Prostate gland (tissue), 2 donors: ENCODE measurements at regions not wholly inside any gene's neighbourhood (a gene's known extent, or its start where the extent isn't known, plus 50 kb on each side); places are given as distances from the start of the nearest gene placed in this dataset.

ENCODE experiments used
- DNase-seq: peaks from one replicate; pipeline ENCODE4 v3.0.0-alpha.2; 2019; ENCODE audit warnings: low spot score
- H3K27ac ChIP-seq, 2 donors: fragments of 200-600 bp; sonication (generic); 2 replicates each; pipeline ENCODE4 v1.5.1; 2017 to 2019
- H3K27me3 ChIP-seq: fragments of 200-600 bp; sonication (generic); replicated peaks from 2 replicates; pipeline ENCODE4 v1.5.1; 2019; ENCODE audit not compliant: insufficient read depth
- H3K36me3 ChIP-seq, 2 donors: fragments of 200-600 bp; sonication (generic); 1 replicate in 1 of 2; 2 replicates in 1 of 2; pipeline versions ENCODE4 v1.5.1 to v1.8.1; 2017 to 2019
- H3K4me1 ChIP-seq: fragments of 200-600 bp; sonication (generic); replicated peaks from 2 replicates; pipeline ENCODE4 v1.5.1; 2019
- H3K4me3 ChIP-seq, 2 donors: fragments of 200-600 bp; sonication (generic); 2 replicates each; pipeline ENCODE4 v1.5.1; 2017 to 2019
- H3K9me3 ChIP-seq: fragments of 200-600 bp; sonication (generic); 2 replicates; pipeline ENCODE4 v1.5.1; 2017
- CTCF ChIP-seq, 4 experiments: fragments of 200-600 bp in 2 of 4; fragments of 450-650 bp in 2 of 4; sonication (generic) in 2 of 4; IDR thresholded peaks; 1 replicate in 3 of 4; 2 replicates in 1 of 4; pipeline ENCODE4 v1.5.1; 2016 to 2019; ENCODE audit warnings: antibody characterized with exemption in 4 of 4, mild to moderate bottlenecking in 2 of 4, moderate library complexity in 2 of 4
- POLR2A ChIP-seq: fragments of 450-650 bp; IDR thresholded peaks from one replicate; pipeline ENCODE4 v1.6.1; 2016; ENCODE audit warnings: antibody characterized with exemption, mild to moderate bottlenecking
- POLR2AphosphoS5 ChIP-seq: sonication (generic); formaldehyde crosslinking; IDR thresholded peaks from one replicate; pipeline ENCODE4 v1.6.1; 2017; ENCODE audit warnings: antibody characterized with exemption
- WGBS: methylation state at CpG from one replicate; pipeline ENCODE4 v1.1.5; 2018; 5-methylcytosine and 5-hydroxymethylcytosine counted together
- intact Hi-C: fragments of 100-400 bp; cut with DNase I; formaldehyde crosslinking; loops from one replicate; pipeline ENCODE4 v1.14.2; 2022

GRCh38 chr10:4337563-4337962 lies 488.4 kb upstream of the AKR1E2 start:
- Histone ChIP-seq H3K27me3 (no peaks in the 10 kb centered on the region), H3K9me3 (no peaks in the 10 kb centered on the region), H3K4me1 (no peaks in the 10 kb centered on the region), H3K36me3 (no peaks in the 10 kb centered on the region), H3K4me3 (no peak overlapping the region), H3K27ac (no peak overlapping the region)
- TF ChIP-seq POLR2AphosphoS5 (no peak), POLR2A (no peak), CTCF (IDR thresholded peaks at IDR 0.05) (no peak)
- intact Hi-C loops: no loop called here
- no peak for DNase-seq
- WGBS: 77% methylated on average over 2 of the region's 2 CpGs

- no peak overlapping the region for H3K27ac ChIP-seq
Measured at GRCh38 chr10:4334871-4335270, 491.1 kb upstream of the AKR1E2 start.

GRCh38 chr10:4334015-4334414 lies 492.0 kb upstream of the AKR1E2 start:
- TF ChIP-seq POLR2A: no peak
- TF ChIP-seq POLR2AphosphoS5: no peak
- no peak for TF ChIP-seq CTCF (IDR thresholded peaks at IDR 0.05)
- Histone ChIP-seq H3K27me3 (no peaks in the 10 kb centered on the region), H3K9me3 (no peaks in the 10 kb centered on the region), H3K36me3 (no peaks in the 10 kb centered on the region), H3K27ac (no peak overlapping the region), H3K4me1 (no peaks in the 10 kb centered on the region), H3K4me3 (no peak overlapping the region)
- 90% methylated on average over 6 of the region's 6 CpGs for WGBS
- intact Hi-C loops: no loop called here
- no peak for DNase-seq

More at GRCh38 chr10:4334871-4335270, 491.1 kb upstream of the AKR1E2 start:
- no peak overlapping the region for H3K4me3 ChIP-seq
- intact Hi-C loops: no loop called here
- no peaks in the 10 kb centered on the region for H3K9me3 ChIP-seq
- TF ChIP-seq POLR2AphosphoS5 (no peak), CTCF (IDR thresholded peaks at IDR 0.05) (no peak), POLR2A (no peak)
- WGBS: 68% methylated on average over 5 of the region's 5 CpGs
- no peaks in the 10 kb centered on the region for H3K4me1 ChIP-seq
- no peak for DNase-seq
- H3K36me3 ChIP-seq: no peaks in the 10 kb centered on the region
- H3K27me3 ChIP-seq: no peaks in the 10 kb centered on the region

- Histone ChIP-seq H3K4me1 (no peaks in the 10 kb centered on the region), H3K9me3 (no peaks in the 10 kb centered on the region), H3K27ac (no peak overlapping the region), H3K27me3 (no peaks in the 10 kb centered on the region), H3K4me3 (no peak overlapping the region), H3K36me3 (no peaks in the 10 kb centered on the region)
- intact Hi-C loops: no loop called here
- WGBS: 90% methylated on average over 15 of the region's 15 CpGs
- TF ChIP-seq POLR2A (no peak), CTCF (IDR thresholded peaks at IDR 0.05) (no peak), POLR2AphosphoS5 (no peak)
- DNase-seq: no peak
Measured at GRCh38 chr10:4333459-4333894, 492.5 kb upstream of the AKR1E2 start.

- Histone ChIP-seq H3K4me3 (no peak overlapping the region), H3K9me3 (no peaks in the 10 kb centered on the region), H3K36me3 (no peaks in the 10 kb centered on the region), H3K27ac (no peak overlapping the region), H3K4me1 (no peaks in the 10 kb centered on the region), H3K27me3 (no peaks in the 10 kb centered on the region)
- WGBS: 91% methylated on average over 9 of the region's 9 CpGs
- intact Hi-C loops: no loop called here
- TF ChIP-seq POLR2AphosphoS5: no peak
- no peak for TF ChIP-seq POLR2A
- TF ChIP-seq CTCF (IDR thresholded peaks at IDR 0.05): no peak
- no peak for DNase-seq
Measured at GRCh38 chr10:4332764-4333458, 493.1 kb upstream of the AKR1E2 start.
